Body of pancreas (tissue), 4 donors: ENCODE measurements at regions not wholly inside any gene's neighbourhood (a gene's known extent, or its start where the extent isn't known, plus 50 kb on each side); places are given as distances from the start of the nearest gene placed in this dataset.

ENCODE experiments used
- ATAC-seq: fragments of 150-250 bp; one replicate; pipeline ENCODE4 v1.9.1; 2016
- DNase-seq, 4 donors: peaks; one replicate each; pipeline ENCODE4 v3.0.0-alpha.2; 2019
- H3K27ac ChIP-seq, 4 donors: fragments of 200-600 bp; sonication (generic); 1 replicate in 3 of 4; 2 replicates in 1 of 4; pipeline versions ENCODE4 v1.5.1 to v1.6.1; 2016 to 2019; ENCODE audit warnings: mild to moderate bottlenecking in 1 of 4, mixed read lengths in 1 of 4, moderate library complexity in 1 of 4
- H3K27me3 ChIP-seq, 2 donors: fragments of 200-600 bp; sonication (generic); one replicate each; pipeline ENCODE4 v1.6.0; 2016; ENCODE audit warnings: mild to moderate bottlenecking in 1 of 2
- H3K36me3 ChIP-seq, 2 donors: fragments of 200-600 bp; sonication (generic); replicated peaks in 1 of 2; 2 replicates each; pipeline ENCODE4 v1.5.1; 2016; ENCODE audit warnings: low read depth in 2 of 2; ENCODE audit not compliant: insufficient read depth in 1 of 2
- H3K4me1 ChIP-seq: fragments of 200-600 bp; sonication (generic); one replicate; pipeline ENCODE4 v1.6.0; 2016
- H3K4me3 ChIP-seq, 2 donors: fragments of 200-600 bp; sonication (generic); 1 replicate in 1 of 2; 2 replicates in 1 of 2; pipeline ENCODE4 v1.5.1; 2016 to 2019
- H3K9me3 ChIP-seq, 3 donors: fragments of 200-600 bp; sonication (generic); 1 replicate in 2 of 3; 2 replicates in 1 of 3; pipeline ENCODE4 v1.5.1; 2016
- CTCF ChIP-seq, 7 experiments: fragments of 450-650 bp in 4 of 7; fragments of 200-600 bp in 3 of 7; sonication (generic) in 3 of 7; IDR thresholded peaks; one replicate each; pipeline ENCODE4 v1.5.1; 2016 to 2019; ENCODE audit warnings: antibody characterized with exemption in 7 of 7
- POLR2A ChIP-seq, 3 donors: fragments of 450-650 bp; IDR thresholded peaks; one replicate each; pipeline ENCODE4 v1.6.1; 2016; ENCODE audit warnings: antibody characterized with exemption in 3 of 3, mild to moderate bottlenecking in 2 of 3
- WGBS, 2 donors: methylation state at CpG; one replicate each; pipeline ENCODE4 v1.1.5; 2017; 5-methylcytosine and 5-hydroxymethylcytosine counted together
- intact Hi-C: fragments of 100-400 bp; cut with DNase I; formaldehyde crosslinking; loops from one replicate; pipeline ENCODE4 v1.15.1; 2023

DNA sequence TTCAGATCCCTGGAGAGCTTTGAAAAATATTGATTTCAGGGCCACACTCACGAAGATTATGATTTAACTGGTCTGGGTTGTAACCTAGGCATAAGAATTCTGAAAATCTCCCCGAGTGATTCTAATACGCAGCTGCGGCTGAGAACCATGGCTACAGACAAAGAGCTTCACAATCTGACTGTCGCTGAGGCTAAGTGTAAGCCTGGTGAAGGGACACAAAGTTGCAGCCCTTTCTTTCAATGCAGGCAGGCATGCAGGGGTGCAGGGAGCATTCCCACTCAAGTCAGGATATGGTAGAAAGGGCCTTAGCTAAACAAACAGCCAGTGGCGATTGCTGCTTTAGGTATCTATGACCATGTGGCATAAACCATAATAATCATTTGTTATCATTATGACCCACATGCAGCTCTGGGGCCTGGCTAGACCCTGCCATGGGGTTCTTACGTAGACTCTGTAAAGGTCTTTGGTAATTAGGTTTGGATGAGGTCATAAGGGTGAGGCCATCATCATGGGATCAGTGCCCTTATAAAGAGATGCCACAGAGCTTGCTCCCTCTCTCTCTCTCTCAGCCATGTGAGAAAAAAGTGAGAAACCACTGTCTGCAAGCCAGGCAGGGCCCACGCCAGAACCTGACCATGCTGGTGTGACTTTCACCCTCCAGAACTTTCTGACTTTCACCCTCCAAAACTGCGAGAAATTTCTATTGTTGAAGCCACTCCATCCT is 88.4 kb upstream of the LANCL2 start:
- intact Hi-C loops = no loop called here
- 51 to 54% methylated on average over 9 of the region's 9 CpGs for WGBS, 2 donors
- DNase-seq (no peak), ATAC-seq (no peak)
- Histone ChIP-seq H3K27me3 (no peaks in the 10 kb centered on the region), H3K4me3 (no peak overlapping the region), H3K9me3 (no peaks in the 10 kb centered on the region), H3K4me1 (no peaks in the 10 kb centered on the region), H3K36me3 (no peaks in the 10 kb centered on the region), H3K27ac (no peak overlapping the region)
- TF ChIP-seq POLR2A (IDR thresholded peaks at IDR 0.05) = no peak
- no peak for TF ChIP-seq CTCF (IDR thresholded peaks at IDR 0.05)

DNA sequence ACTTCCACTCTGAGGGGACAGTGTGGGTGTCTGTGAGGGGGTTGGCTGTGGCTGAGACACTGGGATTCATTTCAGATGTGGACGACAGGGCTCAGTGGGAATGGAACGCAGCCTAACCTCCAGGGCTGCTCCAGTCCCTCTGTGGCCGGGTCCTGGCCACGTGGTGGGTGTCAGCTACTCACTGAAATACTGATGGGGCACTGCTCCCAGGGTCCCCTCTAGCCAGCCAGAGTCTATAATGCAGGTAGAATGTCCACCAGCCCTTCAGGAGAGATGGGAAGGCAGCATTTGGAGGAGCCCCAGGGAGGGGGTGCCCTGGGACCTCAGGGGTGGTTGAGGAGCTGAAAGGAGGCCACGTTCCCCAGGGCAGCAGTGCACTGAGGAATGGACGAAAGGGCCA is 87.2 kb upstream of the LANCL2 start:
- H3K4me1 ChIP-seq = no peaks in the 10 kb centered on the region
- TF ChIP-seq CTCF (IDR thresholded peaks at IDR 0.05) = no peak
- no peak for TF ChIP-seq POLR2A (IDR thresholded peaks at IDR 0.05)
- no peaks in the 10 kb centered on the region for H3K9me3 ChIP-seq
- no peak for DNase-seq
- H3K27me3 ChIP-seq = no peaks in the 10 kb centered on the region
- no peak overlapping the region for H3K4me3 ChIP-seq
- WGBS, 2 donors = 33 to 46% methylated on average over 4 to 6 of the region's 6 CpGs
- intact Hi-C loops = loop anchor here (2.0 kb wide), 1 partner anchor 135 kb away; no protein-coding TSS in a partner anchor
- no peaks in the 10 kb centered on the region for H3K36me3 ChIP-seq
- no peak overlapping the region for H3K27ac ChIP-seq
- no peak for ATAC-seq

- H3K36me3 ChIP-seq = no peaks in the 10 kb centered on the region
- DNase-seq (no peak), ATAC-seq (no peak)
- H3K27ac ChIP-seq = no peak overlapping the region
- WGBS, 2 donors = 59% methylated on average over 9 of the region's 9 CpGs
- H3K27me3 ChIP-seq = no peaks in the 10 kb centered on the region
- no peaks in the 10 kb centered on the region for H3K4me1 ChIP-seq
- TF ChIP-seq POLR2A (IDR thresholded peaks at IDR 0.05) = no peak
- TF ChIP-seq CTCF (IDR thresholded peaks at IDR 0.05) = no peak
- no peak overlapping the region for H3K4me3 ChIP-seq
- intact Hi-C loops = loop anchor here (2.0 kb wide), 1 partner anchor 134 kb away; no protein-coding TSS in a partner anchor
- no peaks in the 10 kb centered on the region for H3K9me3 ChIP-seq
Measured at GRCh38 chr7:55278321-55278720, 86.8 kb upstream of the LANCL2 start.

GRCh38 chr7:55279080-55279845 is 85.9 kb upstream of the LANCL2 start:
- Histone ChIP-seq H3K27ac (no peak overlapping the region), H3K9me3 (no peaks in the 10 kb centered on the region), H3K4me1 (no peaks in the 10 kb centered on the region), H3K27me3 (no peaks in the 10 kb centered on the region), H3K4me3 (no peak overlapping the region), H3K36me3 (no peaks in the 10 kb centered on the region)
- DNase-seq = no peak
- 46 to 50% methylated on average over 12 to 14 of the region's 14 CpGs for WGBS, 2 donors
- ATAC-seq = no peak
- no peak for TF ChIP-seq POLR2A (IDR thresholded peaks at IDR 0.05)
- TF ChIP-seq CTCF (IDR thresholded peaks at IDR 0.05) = no peak
- intact Hi-C loops = loop anchor here (2.0 kb wide), 1 partner anchor 134 kb away; no protein-coding TSS in a partner anchor
